LNCaP clone FGC (cell line): ENCODE measurements at regions not wholly inside any gene's neighbourhood (a gene's known extent, or its start where the extent isn't known, plus 50 kb on each side); places are given as distances from the start of the nearest gene placed in this dataset.
A peak's percentile ranks its signal among the peaks of the same experiment; 100 is the strongest.

Experiments
- DNase-seq: peaks from one replicate; pipeline ENCODE4 v3.0.0-alpha.2; 2011; ENCODE audit warnings: low read depth
- H3K4me3 ChIP-seq: 2 replicates; pipeline ENCODE4 v1.5.1; 2011; ENCODE audit warnings: mild to moderate bottlenecking, low read depth, low read length, control low read depth
- TF ChIP-seq, protein P1 (sequence below): IDR thresholded peaks from 2 replicates; pipeline ENCODE4 v1.5.1; 2012; ENCODE audit warnings: mild to moderate bottlenecking; ENCODE audit not compliant: control insufficient read depth, insufficient read depth; ENCODE audit errors: extremely low read depth

DNA sequence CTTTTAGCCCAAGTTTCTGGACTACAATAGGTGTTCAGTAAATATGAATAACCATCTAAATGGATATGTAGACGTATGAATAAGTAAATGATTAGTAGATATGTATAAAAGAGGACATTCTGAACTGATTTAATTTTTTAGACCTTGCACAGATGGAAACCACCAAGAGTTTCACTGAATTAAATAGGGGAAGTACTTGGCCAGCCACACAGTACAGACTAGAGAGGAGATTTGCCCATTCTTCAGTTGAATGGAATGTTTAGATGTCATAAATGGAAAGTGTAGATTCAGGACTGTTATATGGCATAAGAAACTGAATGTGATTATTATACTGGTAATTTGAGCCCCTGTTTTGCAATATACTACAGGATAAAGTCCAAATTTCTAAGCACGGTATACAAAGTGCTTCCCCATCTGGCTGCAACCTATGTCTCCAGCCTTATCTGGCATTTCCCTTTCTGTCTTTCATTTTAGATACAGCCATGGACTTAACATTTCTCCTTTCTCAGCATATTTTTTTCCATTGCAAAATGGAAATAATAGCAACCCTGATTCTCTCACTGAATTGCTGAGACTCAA, 137.8 kb upstream of the HS3ST1 start:
- TF ChIP-seq, protein P1, sequence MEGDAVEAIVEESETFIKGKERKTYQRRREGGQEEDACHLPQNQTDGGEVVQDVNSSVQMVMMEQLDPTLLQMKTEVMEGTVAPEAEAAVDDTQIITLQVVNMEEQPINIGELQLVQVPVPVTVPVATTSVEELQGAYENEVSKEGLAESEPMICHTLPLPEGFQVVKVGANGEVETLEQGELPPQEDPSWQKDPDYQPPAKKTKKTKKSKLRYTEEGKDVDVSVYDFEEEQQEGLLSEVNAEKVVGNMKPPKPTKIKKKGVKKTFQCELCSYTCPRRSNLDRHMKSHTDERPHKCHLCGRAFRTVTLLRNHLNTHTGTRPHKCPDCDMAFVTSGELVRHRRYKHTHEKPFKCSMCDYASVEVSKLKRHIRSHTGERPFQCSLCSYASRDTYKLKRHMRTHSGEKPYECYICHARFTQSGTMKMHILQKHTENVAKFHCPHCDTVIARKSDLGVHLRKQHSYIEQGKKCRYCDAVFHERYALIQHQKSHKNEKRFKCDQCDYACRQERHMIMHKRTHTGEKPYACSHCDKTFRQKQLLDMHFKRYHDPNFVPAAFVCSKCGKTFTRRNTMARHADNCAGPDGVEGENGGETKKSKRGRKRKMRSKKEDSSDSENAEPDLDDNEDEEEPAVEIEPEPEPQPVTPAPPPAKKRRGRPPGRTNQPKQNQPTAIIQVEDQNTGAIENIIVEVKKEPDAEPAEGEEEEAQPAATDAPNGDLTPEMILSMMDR = no peak
- no peak for DNase-seq
- no peak overlapping the region for H3K4me3 ChIP-seq

DNA sequence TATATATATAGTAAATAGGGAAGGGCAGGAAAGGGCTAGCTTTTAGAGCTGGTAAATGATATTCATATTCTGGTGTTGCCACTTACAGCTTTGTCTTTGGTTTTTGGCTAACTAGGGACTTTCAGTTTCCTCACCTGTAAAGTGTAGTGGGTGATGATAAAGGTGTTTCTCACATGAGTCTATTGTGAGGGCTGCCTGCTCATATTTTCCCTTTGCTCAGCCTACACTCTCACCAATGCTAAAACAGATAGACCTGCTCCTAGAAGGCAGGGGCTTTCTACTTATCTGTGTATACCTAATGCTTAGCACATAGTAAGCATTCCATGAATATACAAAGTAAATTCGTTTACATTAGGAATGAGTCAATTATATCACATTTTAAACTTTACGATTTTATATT, 137.2 kb upstream of the HS3ST1 start:
- H3K4me3 ChIP-seq = no peak overlapping the region
- DNase-seq = no peak
- TF ChIP-seq, protein P1 = no peak

DNA sequence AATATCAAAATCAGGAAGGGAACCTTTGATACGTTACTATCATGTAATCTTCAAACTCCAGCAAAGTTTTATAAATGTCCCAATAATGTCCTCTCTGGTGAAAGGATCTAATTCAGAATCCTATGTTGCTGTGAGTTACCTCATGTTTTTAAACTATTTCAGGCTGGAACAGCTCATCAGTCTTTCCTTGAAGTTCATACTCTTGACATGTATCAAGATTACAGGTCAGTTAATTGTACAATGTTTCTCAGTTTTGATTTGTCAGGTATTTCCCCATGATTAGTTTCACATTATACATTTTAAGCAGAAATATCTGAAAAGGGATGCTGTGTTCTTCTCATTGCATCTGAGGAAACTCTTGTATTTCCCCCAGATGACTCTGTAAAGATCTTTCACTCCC, 136.5 kb upstream of the HS3ST1 start:
- H3K4me3 ChIP-seq = no peak overlapping the region
- TF ChIP-seq, protein P1 = no peak

DNA sequence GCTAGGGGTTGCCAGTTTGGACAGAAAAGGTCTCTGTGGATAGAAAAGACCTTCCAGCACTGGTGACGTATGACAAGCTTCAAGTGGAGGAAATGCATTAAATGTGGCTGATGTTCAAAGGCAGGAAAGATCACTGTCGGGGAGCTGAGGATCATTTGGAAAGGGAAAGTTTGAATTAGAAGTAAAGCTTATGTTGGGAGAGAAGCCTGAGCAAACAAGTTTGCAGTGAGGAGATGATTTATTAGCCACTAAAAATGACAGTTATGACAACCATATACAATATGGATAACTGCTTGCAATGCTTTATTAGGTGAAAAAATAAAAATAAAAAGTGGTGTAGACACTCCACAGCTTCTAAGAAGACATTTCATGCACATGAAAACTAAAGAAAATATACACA, 135.3 kb upstream of the HS3ST1 start:
- TF ChIP-seq, protein P1 = no peak
- H3K4me3 ChIP-seq = no peak overlapping the region
- peak; percentile 33 for DNase-seq

More for the DNA sequence above, 136.5 kb upstream of the HS3ST1 start:
- DNase-seq = no peak

DNA sequence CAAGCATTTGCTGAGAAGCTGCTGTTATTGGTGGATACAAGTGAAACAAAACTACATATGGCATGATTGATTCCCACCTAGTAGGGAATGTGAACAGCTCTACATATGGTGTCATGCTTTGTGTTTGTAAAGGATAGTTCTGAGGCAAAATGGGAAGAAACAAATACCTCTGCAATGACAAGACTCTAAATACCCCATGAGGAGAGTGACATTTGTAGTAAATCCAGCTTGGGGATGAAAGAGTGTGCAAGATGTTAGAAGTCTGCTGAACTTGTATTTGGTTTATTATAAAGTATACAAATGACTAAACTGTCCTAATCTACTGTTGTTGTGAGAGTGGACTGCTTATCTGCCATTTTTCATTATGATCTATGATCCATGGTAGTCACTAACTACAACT, 120.8 kb upstream of the HS3ST1 start:
- no peak overlapping the region for H3K4me3 ChIP-seq

DNA sequence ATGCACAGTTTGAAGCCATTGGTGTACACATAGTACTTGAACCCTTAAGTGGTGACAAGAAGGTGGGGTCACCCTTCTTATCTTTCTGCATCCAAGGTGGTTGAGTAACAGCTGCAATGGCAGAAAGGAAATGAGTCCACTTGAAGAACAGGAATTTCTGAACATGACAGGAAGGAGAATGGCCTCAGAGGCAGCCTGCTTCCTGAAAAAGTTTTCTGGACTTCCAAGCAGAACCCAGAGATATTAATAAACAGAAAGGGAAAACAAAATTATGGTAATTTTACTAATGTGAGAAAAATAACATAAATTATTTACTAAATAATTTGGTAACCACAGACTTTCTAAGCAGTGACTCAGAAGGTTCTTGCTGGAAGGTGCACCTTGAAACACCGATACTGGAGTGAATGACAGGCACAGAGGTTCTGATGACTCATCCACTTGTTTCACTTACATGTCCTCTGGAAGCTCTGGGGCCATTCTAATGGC, 119.9 kb upstream of the HS3ST1 start:
- no peak overlapping the region for H3K4me3 ChIP-seq
- TF ChIP-seq, protein P1 = no peak
- DNase-seq = no peak

More for the DNA sequence above, 120.8 kb upstream of the HS3ST1 start:
- no peak for DNase-seq
- TF ChIP-seq, protein P1 = no peak
